ENCODE measurements at regions not wholly inside any gene's neighbourhood (a gene's known extent, or its start where the extent isn't known, plus 50 kb on each side); places are given as distances from the start of the nearest gene placed in this dataset.
A peak's percentile ranks its signal among the peaks of the same experiment; 100 is the strongest.
"Not testable (repeated sequence)": the region's sequence is repeated elsewhere in the genome, so short reads cannot be mapped to it uniquely, and the experiment has no call there.

- Mint-ChIP-seq H3K4me3 (no peak overlapping the region), H3K9me3 (peaks cover 12% of the 10 kb centered on the region), H3K27me3 (ENCODE audit: low read depth) (no peaks in the 10 kb centered on the region), H3K36me3 (no peaks in the 10 kb centered on the region), H3K27ac (no peak overlapping the region), H3K4me1 (no peaks in the 10 kb centered on the region)
- TF ChIP-seq CTCF (IDR thresholded peaks at IDR 0.05; ENCODE audit: unreplicated experiment): no peak
- DNase-seq (ENCODE audit: low spot score in 2 of 2, unreplicated experiment in 2 of 2): no peak
Measured at GRCh38 chr1:82145656-82146055, 344.9 kb downstream of the ADGRL2 start.

GRCh38 chr1:82143108-82143833 lies 342.5 kb downstream of the ADGRL2 start:
- DNase-seq (ENCODE audit: low spot score in 2 of 2, unreplicated experiment in 2 of 2): no peak
- H3K27ac Mint-ChIP-seq: no peak overlapping the region
- no peak for TF ChIP-seq CTCF (IDR thresholded peaks at IDR 0.05; ENCODE audit: unreplicated experiment)
- no peaks in the 10 kb centered on the region for H3K27me3 Mint-ChIP-seq (ENCODE audit: low read depth)
- no peak overlapping the region for H3K4me3 Mint-ChIP-seq
- no peaks in the 10 kb centered on the region for H3K4me1 Mint-ChIP-seq
- H3K36me3 Mint-ChIP-seq: no peaks in the 10 kb centered on the region
- H3K9me3 Mint-ChIP-seq: peaks cover 9% of the 10 kb centered on the region

GRCh38 chr1:82141390-82141789 lies 340.7 kb downstream of the ADGRL2 start:
- no peak for TF ChIP-seq CTCF (IDR thresholded peaks at IDR 0.05; ENCODE audit: unreplicated experiment)
- Mint-ChIP-seq H3K4me3 (no peak overlapping the region), H3K27ac (no peak overlapping the region), H3K9me3 (peaks cover 9% of the 10 kb centered on the region), H3K4me1 (no peaks in the 10 kb centered on the region), H3K27me3 (ENCODE audit: low read depth) (no peaks in the 10 kb centered on the region), H3K36me3 (no peaks in the 10 kb centered on the region)
- no peak for DNase-seq (ENCODE audit: low spot score in 2 of 2, unreplicated experiment in 2 of 2)

- DNase-seq (ENCODE audit: low spot score in 2 of 2, unreplicated experiment in 2 of 2): no peak
- no peak overlapping the region for H3K27ac Mint-ChIP-seq
- H3K36me3 Mint-ChIP-seq: no peaks in the 10 kb centered on the region
- H3K4me3 Mint-ChIP-seq: no peak overlapping the region
- H3K4me1 Mint-ChIP-seq: no peaks in the 10 kb centered on the region
- no peaks in the 10 kb centered on the region for H3K27me3 Mint-ChIP-seq (ENCODE audit: low read depth)
- peaks cover 9% of the 10 kb centered on the region for H3K9me3 Mint-ChIP-seq
- no peak for TF ChIP-seq CTCF (IDR thresholded peaks at IDR 0.05; ENCODE audit: unreplicated experiment)
Measured at GRCh38 chr1:82139751-82140468, 339.2 kb downstream of the ADGRL2 start.

- H3K27ac Mint-ChIP-seq; DNase-seq (ENCODE audit: low spot score in 2 of 2, unreplicated experiment in 2 of 2); H3K4me1 Mint-ChIP-seq; H3K36me3 Mint-ChIP-seq; H3K9me3 Mint-ChIP-seq; H3K27me3 Mint-ChIP-seq (ENCODE audit: low read depth): not testable (repeated sequence)
- H3K4me3 Mint-ChIP-seq: peak overlapping the region; percentile 33
Measured at GRCh38 chr1:82136351-82136750, 335.6 kb downstream of the ADGRL2 start.

- TF ChIP-seq CTCF (IDR thresholded peaks at IDR 0.05; ENCODE audit: unreplicated experiment): no peak
- DNase-seq (ENCODE audit: low spot score in 2 of 2, unreplicated experiment in 2 of 2): no peak
- H3K27me3 Mint-ChIP-seq (ENCODE audit: low read depth): no peaks in the 10 kb centered on the region
- no peaks in the 10 kb centered on the region for H3K4me1 Mint-ChIP-seq
- H3K27ac Mint-ChIP-seq: no peak overlapping the region
- H3K36me3 Mint-ChIP-seq: no peaks in the 10 kb centered on the region
- H3K4me3 Mint-ChIP-seq: no peak overlapping the region
- H3K9me3 Mint-ChIP-seq: no peaks in the 10 kb centered on the region
Measured at GRCh38 chr1:82125866-82126265, 325.1 kb downstream of the ADGRL2 start.
